Memory B cell (primary cell): ENCODE measurements at regions not wholly inside any gene's neighbourhood (a gene's known extent, or its start where the extent isn't known, plus 50 kb on each side); places are given as distances from the start of the nearest gene placed in this dataset.

Source experiments
- ATAC-seq: fragments of 150-1000 bp; cut with Tn5 transposase; 2 replicates; pipeline ENCODE4 v1.10.0; 2021; ENCODE audit warnings: low read depth, mild to moderate bottlenecking, moderate library complexity
- DNase-seq, 2 donors: peaks; one replicate each; pipeline ENCODE4 v3.0.0; 2022; ENCODE audit warnings: low spot score in 2 of 2
- H3K27ac Mint-ChIP-seq: one replicate; pipeline ENCODE4 v1.8.0; 2022; ENCODE audit warnings: mild to moderate bottlenecking, moderate library complexity, mixed read lengths
- H3K27me3 Mint-ChIP-seq: one replicate; pipeline ENCODE4 v1.8.0; 2022; ENCODE audit warnings: mixed read lengths
- H3K36me3 Mint-ChIP-seq: one replicate; pipeline ENCODE4 v1.8.0; 2022; ENCODE audit warnings: mild to moderate bottlenecking, mixed read lengths
- H3K4me1 Mint-ChIP-seq: one replicate; pipeline ENCODE4 v1.8.0; 2022; ENCODE audit warnings: mixed read lengths
- H3K4me3 Mint-ChIP-seq: one replicate; pipeline ENCODE4 v1.8.0; 2022; ENCODE audit warnings: mild to moderate bottlenecking, moderate library complexity, mixed read lengths
- H3K9me3 Mint-ChIP-seq: one replicate; pipeline ENCODE4 v1.8.0; 2022; ENCODE audit warnings: mixed read lengths

DNA sequence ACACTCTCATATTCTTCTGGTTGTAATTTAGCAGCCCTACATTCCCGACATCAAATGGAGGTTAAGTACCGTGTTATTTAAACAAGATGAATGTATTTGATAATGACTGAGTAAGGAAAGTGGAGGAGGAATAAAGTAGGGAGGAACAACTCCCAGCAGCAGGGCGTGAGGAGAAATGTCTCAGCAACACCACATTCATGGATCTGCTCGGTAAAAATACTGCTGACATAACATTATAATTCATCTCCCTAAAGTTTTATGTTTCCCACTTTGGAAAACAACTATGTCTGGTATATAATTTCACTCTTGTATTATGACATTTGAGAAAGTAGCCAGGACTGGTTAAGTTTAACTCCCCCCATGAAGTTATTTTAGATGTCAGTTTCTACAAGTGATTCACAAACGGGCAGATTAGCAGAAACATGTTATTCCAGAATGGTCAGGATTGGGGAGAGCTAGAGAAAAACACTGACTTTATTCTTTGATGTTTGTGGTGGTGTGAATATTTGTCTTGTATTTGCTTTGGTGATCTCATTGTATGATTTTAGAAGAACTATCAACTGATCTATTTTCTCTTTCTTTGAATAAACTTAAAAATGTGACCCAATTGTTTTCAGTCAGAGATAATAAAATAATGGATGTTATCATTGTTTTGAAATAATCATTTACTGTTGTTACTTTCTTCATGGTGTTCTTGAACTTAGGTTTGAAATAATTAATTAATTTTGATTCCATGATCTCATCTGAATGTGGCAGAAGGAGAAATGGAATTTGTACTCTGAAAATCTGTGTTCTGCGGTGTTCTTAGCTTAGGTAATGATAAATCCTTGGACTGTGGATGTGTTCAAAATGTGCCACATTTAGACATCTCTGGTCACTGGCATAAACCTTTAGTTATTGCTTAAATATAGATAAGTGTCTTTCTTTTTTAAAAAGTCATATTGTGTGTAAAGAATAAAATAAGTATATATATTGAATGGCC lies 303.6 kb upstream of the ZNF608 start:
- Mint-ChIP-seq H3K27me3 (no peaks in the 10 kb centered on the region), H3K36me3 (no peaks in the 10 kb centered on the region), H3K4me1 (no peaks in the 10 kb centered on the region), H3K4me3 (no peak overlapping the region), H3K9me3 (no peaks in the 10 kb centered on the region), H3K27ac (no peak overlapping the region)
- ATAC-seq (no peak), DNase-seq (no peak)

DNA sequence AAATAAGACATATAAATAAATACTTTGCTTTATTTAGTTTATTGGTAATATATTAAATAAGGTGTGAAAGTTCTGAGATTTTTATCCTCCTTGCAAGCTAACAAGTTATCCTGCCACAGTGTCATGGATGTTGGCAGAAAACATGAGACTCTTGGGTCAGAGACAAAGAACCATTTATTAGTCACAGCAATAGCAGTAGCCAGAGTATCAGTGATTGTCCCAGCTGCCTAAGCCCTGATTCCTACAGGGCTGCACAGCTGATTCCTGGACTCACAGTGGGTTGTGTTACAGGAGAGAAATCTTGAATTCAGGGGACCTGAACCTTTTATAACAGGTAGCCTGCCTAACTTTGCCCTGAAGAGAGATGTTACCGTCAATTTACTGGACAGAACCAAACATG lies 304.5 kb upstream of the ZNF608 start:
- no peaks in the 10 kb centered on the region for H3K27me3 Mint-ChIP-seq

DNA sequence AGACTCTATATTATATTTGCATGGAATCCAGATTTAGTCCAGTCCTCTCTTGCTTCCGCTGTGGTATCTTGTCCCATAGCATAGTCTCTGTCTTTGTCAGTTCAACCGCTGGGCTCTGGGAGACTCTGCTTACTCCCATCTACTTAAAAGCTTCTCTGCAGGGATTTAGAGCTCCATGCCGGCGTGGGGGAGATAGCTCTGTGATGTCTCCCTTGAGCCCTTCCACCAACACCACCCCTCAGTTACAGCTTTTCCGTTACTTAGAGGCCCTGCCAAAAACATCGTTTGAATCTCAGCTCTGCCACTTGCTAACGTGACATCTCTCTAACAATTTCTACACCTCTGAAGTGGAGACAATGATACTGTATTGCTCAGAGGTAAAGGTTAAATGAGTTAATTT lies 306.1 kb upstream of the ZNF608 start:
- no peaks in the 10 kb centered on the region for H3K9me3 Mint-ChIP-seq
- H3K4me3 Mint-ChIP-seq, result no peak overlapping the region
- no peaks in the 10 kb centered on the region for H3K36me3 Mint-ChIP-seq
- H3K4me1 Mint-ChIP-seq, result peaks cover 6% of the 10 kb centered on the region
- no peak overlapping the region for H3K27ac Mint-ChIP-seq
- no peaks in the 10 kb centered on the region for H3K27me3 Mint-ChIP-seq
- ATAC-seq (no peak), DNase-seq (no peak)

More for the DNA sequence above, 304.5 kb upstream of the ZNF608 start:
- Mint-ChIP-seq H3K4me3 (no peak overlapping the region), H3K9me3 (no peaks in the 10 kb centered on the region), H3K27ac (no peak overlapping the region), H3K36me3 (no peaks in the 10 kb centered on the region), H3K4me1 (no peaks in the 10 kb centered on the region)
- ATAC-seq (no peak), DNase-seq (no peak)

DNA sequence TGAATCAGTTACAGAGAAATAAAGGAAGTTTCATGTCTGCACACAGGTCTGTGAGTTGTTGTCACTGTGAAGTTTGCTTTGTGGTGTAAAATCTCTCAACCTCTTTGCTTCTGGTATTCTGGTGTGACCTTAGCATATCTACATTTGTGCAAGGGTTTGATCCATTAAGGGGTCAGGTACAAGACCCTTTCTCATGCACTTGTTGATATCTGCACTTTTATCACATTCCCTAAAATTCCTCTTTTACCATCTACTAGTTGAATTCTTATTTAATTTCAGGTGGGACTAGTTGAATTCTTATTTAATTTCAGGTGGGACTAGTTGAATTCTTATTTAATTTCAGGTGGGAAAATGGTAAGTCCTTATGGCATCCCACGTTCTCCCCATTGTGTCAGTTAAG lies 306.7 kb upstream of the ZNF608 start:
- DNase-seq, result no peak
- no peak for ATAC-seq
- Mint-ChIP-seq H3K36me3 (no peaks in the 10 kb centered on the region), H3K4me1 (peaks cover 6% of the 10 kb centered on the region), H3K27ac (no peak overlapping the region), H3K4me3 (no peak overlapping the region), H3K27me3 (no peaks in the 10 kb centered on the region), H3K9me3 (no peaks in the 10 kb centered on the region)

DNA sequence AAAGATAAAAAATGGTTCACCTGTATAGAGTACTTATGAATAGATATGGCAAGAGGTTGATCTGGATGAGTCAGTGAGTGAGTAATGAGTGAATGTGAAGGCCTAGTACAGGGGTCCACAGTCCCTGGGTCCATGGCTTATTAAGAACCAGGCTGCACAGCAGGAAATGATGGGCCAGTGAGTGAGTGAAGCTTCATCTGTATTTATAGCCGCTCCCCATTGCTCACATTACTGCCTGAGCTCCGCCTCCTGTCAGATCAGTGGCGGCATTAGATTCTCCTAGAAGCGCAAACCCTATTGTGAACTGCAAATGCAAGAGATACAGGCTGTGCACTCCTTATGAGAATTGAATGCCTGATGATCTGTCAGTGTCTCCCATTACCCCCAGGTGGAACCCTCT lies 307.7 kb upstream of the ZNF608 start:
- ATAC-seq, result no peak
- no peak overlapping the region for H3K27ac Mint-ChIP-seq
- no peaks in the 10 kb centered on the region for H3K36me3 Mint-ChIP-seq
- DNase-seq, result no peak
- H3K9me3 Mint-ChIP-seq, result no peaks in the 10 kb centered on the region
- no peak overlapping the region for H3K4me3 Mint-ChIP-seq
- peaks cover 6% of the 10 kb centered on the region for H3K4me1 Mint-ChIP-seq
- no peaks in the 10 kb centered on the region for H3K27me3 Mint-ChIP-seq

DNA sequence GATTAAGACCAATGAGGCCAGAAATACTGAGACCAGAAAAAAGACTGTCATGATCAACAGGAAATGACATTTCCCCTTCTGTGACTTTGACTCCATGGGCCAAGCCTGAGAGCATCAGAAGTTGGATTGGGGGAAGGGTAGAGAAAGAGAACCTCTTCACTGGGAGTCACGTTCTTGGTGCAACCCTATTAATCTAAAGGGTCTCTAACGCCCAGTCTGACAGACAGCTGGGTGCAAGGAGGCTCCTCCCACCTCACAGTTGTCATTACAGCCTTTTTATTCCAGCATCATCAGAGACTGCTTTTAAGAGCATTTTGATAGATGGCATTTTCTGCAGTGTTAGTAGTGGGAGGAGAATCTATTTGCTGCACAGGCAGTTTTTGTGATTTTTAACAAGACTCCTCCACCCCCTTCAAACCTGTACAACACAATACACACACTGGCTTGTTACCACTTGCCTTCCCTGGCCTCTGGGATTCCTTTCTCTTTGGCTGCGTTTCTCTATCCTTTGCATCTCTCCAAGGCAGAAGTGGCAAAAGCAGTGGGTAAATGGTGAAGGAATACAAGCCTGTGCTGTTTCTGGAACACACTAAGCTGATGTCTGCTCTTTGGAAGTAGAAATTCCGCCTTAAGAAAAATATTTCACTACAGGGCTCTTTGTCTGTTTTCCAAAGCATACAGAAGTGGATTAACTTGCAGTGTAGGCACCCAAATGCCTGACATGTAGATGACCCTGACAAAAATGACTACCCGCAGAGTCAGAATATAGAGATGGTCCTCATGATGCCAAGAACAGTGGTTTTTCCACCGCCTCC lies 310.4 kb upstream of the ZNF608 start:
- peak overlapping the region; percentile 53 for H3K27ac Mint-ChIP-seq
- H3K27me3 Mint-ChIP-seq, result no peaks in the 10 kb centered on the region

DNA sequence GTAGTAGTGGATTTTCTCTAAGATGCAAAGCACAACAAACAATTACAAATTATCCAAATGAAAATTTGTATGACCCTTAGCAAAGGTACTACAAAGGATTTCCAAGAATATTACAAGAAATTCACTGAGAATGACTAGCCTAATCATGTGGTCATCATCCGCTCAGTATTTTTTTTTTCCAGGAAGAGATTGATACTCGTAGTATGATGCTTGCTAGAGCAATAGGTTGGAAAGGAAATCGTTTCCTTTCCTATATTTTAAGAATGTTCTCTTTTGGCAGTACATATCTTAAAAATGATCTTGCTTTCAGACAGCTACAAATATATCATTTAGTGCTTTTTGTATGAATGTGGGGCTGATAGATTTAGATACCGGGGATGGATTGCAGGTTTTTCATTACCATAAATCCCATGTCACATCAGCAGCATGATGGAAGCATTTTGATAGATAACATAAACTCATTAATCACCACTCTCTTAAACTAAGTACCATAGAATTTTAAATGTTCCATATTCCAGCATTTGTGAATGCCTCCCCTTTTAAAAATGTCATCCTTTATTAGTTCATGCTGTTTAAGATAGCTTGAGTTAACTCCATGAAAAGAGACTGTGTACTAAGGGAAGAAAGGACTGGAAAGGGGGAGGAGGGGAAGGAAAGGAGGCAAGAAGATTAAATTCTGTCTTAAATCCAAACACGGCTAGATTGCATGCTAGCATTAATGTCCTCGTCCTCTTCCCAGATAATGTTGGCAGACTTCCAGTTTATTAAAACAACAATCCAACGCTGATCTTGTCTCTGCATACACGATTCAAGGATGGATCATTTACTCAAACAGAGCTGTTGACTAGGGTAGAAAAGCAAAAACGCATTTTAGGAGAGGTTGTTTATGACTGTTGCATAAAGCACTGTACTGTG lies 311.7 kb upstream of the ZNF608 start:
- no peak for DNase-seq
- no peaks in the 10 kb centered on the region for H3K36me3 Mint-ChIP-seq
- no peak for ATAC-seq

More for the DNA sequence above, 310.4 kb upstream of the ZNF608 start:
- Mint-ChIP-seq H3K36me3 (no peaks in the 10 kb centered on the region), H3K4me3 (no peak overlapping the region), H3K9me3 (peaks cover 2% of the 10 kb centered on the region), H3K4me1 (peaks cover 6% of the 10 kb centered on the region)
- ATAC-seq (peak; percentile 24), DNase-seq (no peak)

DNA sequence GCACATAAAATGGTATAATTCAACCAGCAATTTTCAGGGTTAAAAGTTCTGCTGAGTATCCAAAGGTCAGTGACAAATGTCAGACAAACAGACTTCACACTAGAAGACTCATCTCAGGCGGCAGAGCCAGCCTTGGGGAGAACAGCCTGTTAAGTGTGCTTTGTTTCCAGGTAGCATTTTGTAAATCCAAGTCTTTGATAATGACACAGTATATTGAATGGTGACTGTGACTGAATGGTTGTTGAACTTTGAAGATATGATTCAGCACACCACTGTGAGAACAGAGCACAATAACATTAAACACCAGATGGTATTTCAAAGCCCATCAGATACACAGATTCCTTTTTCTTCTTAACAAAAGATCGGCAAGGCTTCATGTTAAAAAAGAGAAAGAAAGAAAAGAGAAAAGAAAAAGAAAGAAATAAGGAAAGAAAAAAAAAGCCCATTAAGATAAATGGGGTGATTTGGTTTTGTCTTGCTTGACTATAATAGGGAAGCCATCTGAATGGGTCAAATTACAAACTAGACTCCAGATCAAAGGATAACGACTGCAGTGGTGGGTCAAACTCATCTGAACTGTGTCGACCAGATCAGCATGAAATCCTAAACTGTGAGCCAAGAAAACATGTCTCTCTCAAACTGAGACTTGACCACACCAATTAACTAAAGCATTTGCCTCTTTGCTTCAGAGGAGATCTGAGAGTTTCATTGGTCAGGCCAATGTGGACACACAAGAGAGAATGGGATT lies 313.0 kb upstream of the ZNF608 start:
- no peak for ATAC-seq
- Mint-ChIP-seq H3K4me1 (peaks cover 6% of the 10 kb centered on the region), H3K36me3 (no peaks in the 10 kb centered on the region), H3K27ac (no peak overlapping the region), H3K27me3 (no peaks in the 10 kb centered on the region), H3K9me3 (peaks cover 2% of the 10 kb centered on the region), H3K4me3 (no peak overlapping the region)
- DNase-seq, result no peak

More for the DNA sequence above, 311.7 kb upstream of the ZNF608 start:
- Mint-ChIP-seq H3K4me3 (no peak overlapping the region), H3K27ac (no peak overlapping the region), H3K4me1 (peaks cover 6% of the 10 kb centered on the region), H3K27me3 (no peaks in the 10 kb centered on the region), H3K9me3 (peaks cover 2% of the 10 kb centered on the region)

DNA sequence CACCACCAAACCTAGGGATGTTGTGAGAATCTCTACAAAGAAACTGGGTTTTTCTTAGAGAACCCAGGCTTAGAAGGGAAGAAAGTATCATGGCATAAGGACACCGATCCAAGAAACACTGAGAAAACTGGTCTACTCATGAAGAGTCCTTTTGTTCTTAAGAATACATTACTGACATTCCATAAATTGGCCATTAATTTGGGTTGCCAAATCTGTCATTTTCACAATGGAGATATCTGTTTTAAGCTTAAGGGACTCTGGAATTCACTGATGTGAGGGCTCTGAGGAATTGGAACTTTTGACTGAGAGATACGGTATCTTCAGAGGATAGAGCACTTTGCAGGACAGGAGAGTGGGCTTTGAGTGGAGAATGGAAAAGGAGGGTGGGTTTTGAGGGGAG lies 315.3 kb upstream of the ZNF608 start:
- Mint-ChIP-seq H3K27ac (no peak overlapping the region), H3K36me3 (no peaks in the 10 kb centered on the region), H3K27me3 (no peaks in the 10 kb centered on the region), H3K9me3 (peaks cover 2% of the 10 kb centered on the region), H3K4me3 (no peak overlapping the region), H3K4me1 (peaks cover 3% of the 10 kb centered on the region)
- ATAC-seq, result no peak
- no peak for DNase-seq

DNA sequence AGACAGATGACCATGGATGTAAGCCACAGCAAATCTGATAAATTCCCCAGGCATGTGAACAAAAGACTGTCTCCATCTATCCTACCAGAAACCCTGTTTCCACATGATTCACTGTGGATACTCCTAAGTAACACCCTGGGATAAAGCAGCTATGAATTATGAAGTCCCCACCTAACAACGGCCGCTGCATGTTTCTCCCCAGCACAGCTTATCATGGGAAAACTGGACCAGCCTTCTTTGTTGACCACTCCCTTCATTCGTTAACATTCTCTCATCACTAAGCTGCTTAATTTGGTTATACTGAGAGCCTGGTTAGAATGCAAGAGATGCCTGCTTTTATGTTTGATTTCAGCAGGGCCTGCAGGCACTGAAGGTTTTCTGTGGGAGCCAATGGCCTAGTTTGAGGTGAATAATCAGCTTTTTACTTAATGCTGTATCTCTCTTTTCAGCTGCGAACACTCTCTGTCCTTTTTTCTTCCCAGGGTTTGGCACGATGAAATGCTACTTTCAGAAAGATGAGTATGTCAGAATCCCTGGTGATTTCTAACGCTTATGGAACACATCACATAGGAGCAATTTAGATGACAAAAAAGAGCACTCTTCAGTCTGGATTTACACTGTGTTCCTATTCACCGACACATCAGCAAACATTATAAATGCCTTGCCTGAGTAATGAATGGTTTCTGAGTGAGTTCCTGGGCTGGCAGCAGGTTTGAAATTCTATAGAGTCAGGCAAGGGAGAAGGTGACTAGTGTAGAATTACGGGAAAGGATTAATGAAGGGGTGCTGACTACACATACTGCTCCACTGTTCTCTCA lies 318.4 kb upstream of the ZNF608 start:
- H3K27ac Mint-ChIP-seq, result no peak overlapping the region
- H3K27me3 Mint-ChIP-seq, result no peaks in the 10 kb centered on the region
- DNase-seq (no peak), ATAC-seq (no peak)
- H3K4me1 Mint-ChIP-seq, result no peaks in the 10 kb centered on the region
- peaks cover 4% of the 10 kb centered on the region for H3K9me3 Mint-ChIP-seq
- no peak overlapping the region for H3K4me3 Mint-ChIP-seq
- peaks cover 4% of the 10 kb centered on the region for H3K36me3 Mint-ChIP-seq

DNA sequence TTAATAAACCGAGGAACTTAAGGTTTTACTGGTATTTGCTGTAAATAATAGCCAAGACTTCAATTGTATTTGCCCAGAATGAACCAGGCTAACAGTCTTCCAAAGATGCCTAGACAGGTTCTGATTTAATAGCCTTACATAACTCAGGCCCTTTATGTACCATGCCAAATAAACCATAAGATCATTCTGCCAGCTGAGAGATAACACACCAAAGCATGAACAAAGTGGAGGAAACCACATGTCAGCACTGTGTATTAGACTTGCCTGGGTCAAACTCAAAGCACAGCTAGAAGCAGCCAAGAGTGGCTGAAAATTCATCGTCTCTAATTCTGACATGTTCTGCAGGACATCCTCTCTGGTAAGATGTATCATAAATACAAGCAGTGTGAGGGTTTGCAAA lies 319.3 kb upstream of the ZNF608 start:
- ATAC-seq (no peak), DNase-seq (no peak)
- Mint-ChIP-seq H3K4me3 (no peak overlapping the region), H3K27me3 (no peaks in the 10 kb centered on the region), H3K9me3 (peaks cover 5% of the 10 kb centered on the region), H3K36me3 (peaks cover 4% of the 10 kb centered on the region), H3K4me1 (no peaks in the 10 kb centered on the region), H3K27ac (no peak overlapping the region)

DNA sequence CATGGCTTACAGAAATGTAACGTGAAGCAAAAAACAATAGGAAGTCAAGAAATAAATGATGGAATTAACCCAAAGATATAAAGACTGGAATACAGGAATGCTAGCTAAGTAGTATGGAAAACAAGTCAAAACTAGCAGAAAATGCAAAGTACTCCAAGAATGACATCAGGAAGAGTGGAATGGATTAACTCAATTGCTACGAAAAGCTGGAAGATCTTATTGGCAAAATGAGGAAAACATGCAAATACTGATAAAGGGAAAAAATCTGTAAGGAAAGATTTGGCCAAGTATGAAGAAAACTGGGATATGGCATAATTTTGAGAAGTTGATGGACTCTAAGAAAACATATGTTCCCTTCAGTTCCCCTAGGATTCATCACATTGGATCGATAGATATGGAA lies 324.5 kb upstream of the ZNF608 start:
- Mint-ChIP-seq H3K9me3 (peaks cover 18% of the 10 kb centered on the region), H3K27me3 (no peaks in the 10 kb centered on the region), H3K4me1 (no peaks in the 10 kb centered on the region), H3K36me3 (peaks cover 9% of the 10 kb centered on the region), H3K27ac (no peak overlapping the region), H3K4me3 (no peak overlapping the region)
- no peak for DNase-seq
- no peak for ATAC-seq
